Adrenal gland (tissue), 9 donors: ENCODE measurements at regions not wholly inside any gene's neighbourhood (a gene's known extent, or its start where the extent isn't known, plus 50 kb on each side); places are given as distances from the start of the nearest gene placed in this dataset.

Experiments used
- DNase-seq, 7 donors: peaks; one replicate each; pipeline ENCODE4 v3.0.0-alpha.2; 2019 to 2020
- H3K27ac ChIP-seq, 5 donors: fragments of 200-600 bp; sonication (generic) in 4 of 5; 1 replicate in 3 of 5; 2 replicates in 2 of 5; pipeline versions ENCODE4 v1.5.1 to v1.8.0; 2016 to 2020; ENCODE audit warnings: mild to moderate bottlenecking in 1 of 5
- H3K27me3 ChIP-seq: fragments of 200-600 bp; 2 replicates; pipeline ENCODE4 v1.8.0; 2021
- H3K36me3 ChIP-seq, 2 donors: fragments of 200-600 bp; replicated peaks in 1 of 2; 1 replicate in 1 of 2; 2 replicates in 1 of 2; pipeline versions ENCODE4 v1.5.1 to v1.8.0; 2018 to 2022
- H3K4me1 ChIP-seq, 2 donors: fragments of 200-600 bp; replicated peaks in 1 of 2; 1 replicate in 1 of 2; 2 replicates in 1 of 2; pipeline versions ENCODE4 v1.5.1 to v1.8.0; 2018 to 2021
- H3K4me3 ChIP-seq, 4 donors: fragments of 200-600 bp; sonication (generic) in 3 of 4; one replicate each; pipeline ENCODE4 v1.5.1; 2016 to 2018
- H3K9me3 ChIP-seq, 3 donors: fragments of 200-600 bp; sonication (generic) in 1 of 3; replicated peaks in 1 of 3; 1 replicate in 2 of 3; 2 replicates in 1 of 3; pipeline versions ENCODE4 v1.5.1 to v1.8.0; 2016 to 2021
- CTCF ChIP-seq, 6 experiments: fragments of 450-650 bp in 4 of 6; fragments of 200-600 bp in 2 of 6; sonication (generic) in 1 of 6; IDR thresholded peaks; 1 replicate in 5 of 6; 2 replicates in 1 of 6; pipeline versions ENCODE4 v1.5.1 to v1.8.0; 2016 to 2021; ENCODE audit warnings: antibody characterized with exemption in 6 of 6, mild to moderate bottlenecking in 2 of 6, moderate library complexity in 1 of 6
- POLR2A ChIP-seq, 2 donors: fragments of 450-650 bp; IDR thresholded peaks; one replicate each; pipeline ENCODE4 v1.6.1; 2017; ENCODE audit warnings: antibody characterized with exemption in 2 of 2, mild to moderate bottlenecking in 2 of 2, moderate library complexity in 1 of 2
- WGBS, 4 donors: extraction: QIAGEN DNeasy Blood & Tissue Kit in 2 of 4; methylation state at CpG; one replicate each; pipeline versions ENCODE4 v1.1.5 to v1.1.7; 2013 to 2017; 5-methylcytosine and 5-hydroxymethylcytosine counted together
- intact Hi-C, 2 donors: fragments of 100-400 bp; cut with DNase I; formaldehyde crosslinking; loops; one replicate each; pipeline versions ENCODE4 v1.14.1 to v1.15.0; 2022 to 2023
- donor health status: healthy with polysubstance abuse.
- donor health status: Bipolar disorder and iron deficiency.
- donor health status: DM: yes; HTN: yes; CAD: no.
- donor health status: DM: no; HTN: no; CAD: no.
- donor health status: DM: no; HTN: no; CAD: no.

GRCh38 chr12:33825442-33825841, 196.9 kb upstream of the ALG10 start:
- Histone ChIP-seq H3K4me1 (no peaks in the 10 kb centered on the region), H3K9me3 (no peaks in the 10 kb centered on the region), H3K27ac (no peak overlapping the region), H3K4me3 (no peak overlapping the region), H3K27me3 (no peaks in the 10 kb centered on the region), H3K36me3 (no peaks in the 10 kb centered on the region)
- 40 to 56% (median 51%) methylated on average over 2 of the region's 2 CpGs for WGBS, 4 donors
- intact Hi-C loops, result no loop called here
- no peak for DNase-seq
- no peak for TF ChIP-seq CTCF (IDR thresholded peaks at IDR 0.05)
- no peak for TF ChIP-seq POLR2A (IDR thresholded peaks at IDR 0.05)

GRCh38 chr12:33825986-33826602, 196.2 kb upstream of the ALG10 start:
- no peaks in the 10 kb centered on the region for H3K9me3 ChIP-seq
- H3K27me3 ChIP-seq, result no peaks in the 10 kb centered on the region
- DNase-seq, result no peak
- no peak overlapping the region for H3K4me3 ChIP-seq
- TF ChIP-seq POLR2A (IDR thresholded peaks at IDR 0.05) (no peak), CTCF (IDR thresholded peaks at IDR 0.05) (no peak)
- 61 to 83% (median 72%) methylated on average over 2 of the region's 2 CpGs for WGBS, 4 donors
- no peak overlapping the region for H3K27ac ChIP-seq
- no peaks in the 10 kb centered on the region for H3K36me3 ChIP-seq
- H3K4me1 ChIP-seq, result no peaks in the 10 kb centered on the region
- intact Hi-C loops, result no loop called here

DNA sequence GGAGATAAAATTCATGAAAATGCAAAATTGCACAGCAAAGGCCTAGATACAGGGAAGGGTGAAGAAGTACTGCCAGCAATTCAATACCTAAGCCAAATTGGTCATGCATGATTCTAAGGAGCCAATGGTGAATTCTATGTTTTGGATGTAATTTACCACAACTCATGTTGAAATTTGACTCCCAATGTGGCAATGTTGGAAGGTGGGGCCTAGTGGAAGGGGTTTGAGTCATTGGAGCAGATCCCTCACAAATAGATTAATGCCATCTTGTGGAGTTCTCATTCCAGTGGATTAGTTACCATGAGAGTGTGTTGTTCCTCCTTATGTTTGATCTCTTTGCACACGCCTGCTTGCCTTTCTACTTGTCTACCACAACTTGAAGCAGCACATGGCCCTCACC, 194.0 kb upstream of the ALG10 start:
- H3K27me3 ChIP-seq, result no peaks in the 10 kb centered on the region
- DNase-seq, result no peak
- TF ChIP-seq CTCF (IDR thresholded peaks at IDR 0.05) (no peak), POLR2A (IDR thresholded peaks at IDR 0.05) (no peak)
- H3K27ac ChIP-seq, result no peak overlapping the region
- H3K9me3 ChIP-seq, result no peaks in the 10 kb centered on the region
- no peak overlapping the region for H3K4me3 ChIP-seq
- H3K4me1 ChIP-seq, result no peaks in the 10 kb centered on the region
- no peaks in the 10 kb centered on the region for H3K36me3 ChIP-seq
- 36 to 62% (median 51%) methylated on average over 1 of the region's 1 CpG for WGBS, 4 donors
- intact Hi-C loops, result no loop called here

DNA sequence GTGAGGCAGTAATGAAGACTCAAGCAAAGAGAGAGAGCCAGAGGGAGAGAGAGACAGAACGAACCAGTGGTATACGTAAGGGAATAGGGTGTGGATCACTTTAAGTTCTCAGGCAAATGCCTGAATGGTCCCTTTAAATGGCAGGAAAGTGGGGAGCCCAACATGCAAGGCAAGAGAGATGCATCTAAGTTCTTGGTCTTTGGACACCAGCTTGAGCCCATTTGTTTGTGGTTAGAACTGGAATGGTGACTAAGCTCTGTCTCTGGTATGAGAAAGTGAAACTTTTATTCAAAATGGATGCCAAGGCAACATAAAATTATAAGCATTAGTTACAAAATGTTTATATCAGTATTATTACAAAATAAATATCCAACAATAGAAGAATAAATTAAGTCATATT, 192.2 kb upstream of the ALG10 start:
- intact Hi-C loops, result no loop called here
- H3K27me3 ChIP-seq, result no peaks in the 10 kb centered on the region
- no peaks in the 10 kb centered on the region for H3K4me1 ChIP-seq
- DNase-seq, result no peak
- no peaks in the 10 kb centered on the region for H3K9me3 ChIP-seq
- 67 to 76% (median 70%) methylated on average over 2 of the region's 2 CpGs for WGBS, 4 donors
- H3K27ac ChIP-seq, result no peak overlapping the region
- H3K4me3 ChIP-seq, result no peak overlapping the region
- H3K36me3 ChIP-seq, result no peaks in the 10 kb centered on the region
- no peak for TF ChIP-seq CTCF (IDR thresholded peaks at IDR 0.05)
- no peak for TF ChIP-seq POLR2A (IDR thresholded peaks at IDR 0.05)
